Lung (tissue), 11 donors: ENCODE measurements at regions not wholly inside any gene's neighbourhood (a gene's known extent, or its start where the extent isn't known, plus 50 kb on each side); places are given as distances from the start of the nearest gene placed in this dataset.

ENCODE experiments used
- ATAC-seq: fragments of 200-7000 bp; cut with Tn5 transposase; one replicate; pipeline ENCODE4 v1.9.1; 2020; ENCODE audit warnings: moderate number of reproducible peaks; ENCODE audit not compliant: insufficient read depth, low FRiP score
- DNase-seq, 3 donors: peaks; one replicate each; pipeline ENCODE4 v3.0.0-alpha.2; 2013 to 2017
- H3K27ac ChIP-seq, 2 donors: one replicate each; pipeline ENCODE4 v1.5.1; 2013; ENCODE audit warnings: mild to moderate bottlenecking in 2 of 2, moderate library complexity in 2 of 2, control low read depth in 1 of 2, inconsistent platforms in 1 of 2, low read depth in 1 of 2, low read length in 1 of 2
- H3K27me3 ChIP-seq, 3 donors: one replicate each; pipeline ENCODE4 v1.5.1; 2013; ENCODE audit warnings: low read length in 2 of 3; ENCODE audit not compliant: control insufficient read depth in 3 of 3, insufficient read depth in 3 of 3
- H3K36me3 ChIP-seq, 4 donors: one replicate each; pipeline ENCODE4 v1.5.1; 2013; ENCODE audit warnings: low read length in 4 of 4, mild to moderate bottlenecking in 1 of 4, moderate library complexity in 1 of 4; ENCODE audit not compliant: control insufficient read depth in 4 of 4, insufficient read depth in 4 of 4
- H3K4me1 ChIP-seq, 5 donors: one replicate each; pipeline ENCODE4 v1.5.1; 2013; ENCODE audit warnings: low read length in 5 of 5, mild to moderate bottlenecking in 2 of 5, moderate library complexity in 1 of 5; ENCODE audit not compliant: control insufficient read depth in 5 of 5, insufficient read depth in 5 of 5
- H3K4me3 ChIP-seq: one replicate; pipeline ENCODE4 v1.5.1; 2013; ENCODE audit warnings: mild to moderate bottlenecking, control low read depth, moderate library complexity
- H3K9ac ChIP-seq, 2 donors: one replicate each; pipeline ENCODE4 v1.5.1; 2013; ENCODE audit warnings: low read length in 2 of 2, control low read depth in 1 of 2; ENCODE audit not compliant: insufficient read depth in 1 of 2
- H3K9me3 ChIP-seq, 4 donors: one replicate each; pipeline ENCODE4 v1.5.1; 2013; ENCODE audit warnings: low read length in 3 of 4, mild to moderate bottlenecking in 1 of 4, moderate library complexity in 1 of 4; ENCODE audit not compliant: control insufficient read depth in 4 of 4, insufficient read depth in 3 of 4
- WGBS, 2 donors: extraction: QIAGEN DNeasy Blood & Tissue Kit; methylation state at CpG; one replicate each; pipeline ENCODE4 v1.1.7; 2013; 5-methylcytosine and 5-hydroxymethylcytosine counted together
- TF ChIP-seq, protein P1 (sequence below): IDR thresholded peaks from 2 replicates; pipeline ENCODE4 v1.5.1; 2012; ENCODE audit warnings: mild to moderate bottlenecking; ENCODE audit errors: control extremely low read depth, extremely low read depth
- donor health status: control.
- donor health status: control.
- donor health status: Bipolar disorder and iron deficiency.
- donor health status: healthy.
- donor health status: DM: yes; HTN: yes; CAD: no.

DNA sequence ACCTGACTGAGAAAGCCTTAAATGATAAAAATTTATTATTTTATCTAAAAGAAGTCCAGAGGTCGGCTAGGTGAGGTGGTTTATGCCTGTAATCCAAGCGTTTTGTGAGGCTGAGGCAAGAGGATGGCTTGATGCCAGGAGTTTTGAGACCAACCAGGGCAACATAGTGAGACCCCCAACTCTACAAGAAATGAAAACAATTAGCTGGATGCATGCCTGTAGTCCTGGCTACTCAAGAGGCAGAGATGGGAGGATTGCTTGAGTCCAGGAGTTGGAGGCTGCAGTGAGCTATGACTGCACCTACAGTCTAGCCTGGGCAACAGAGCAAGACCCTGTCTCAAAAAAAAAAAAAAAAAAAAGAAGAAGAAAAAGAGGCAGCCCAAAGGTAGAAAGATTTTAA, 179.9 kb upstream of the KIF2A start:
- Histone ChIP-seq H3K27ac (no peak overlapping the region), H3K4me1 (no peaks in the 10 kb centered on the region), H3K4me3 (no peak overlapping the region), H3K9me3 (no peaks in the 10 kb centered on the region), H3K9ac (no peak overlapping the region), H3K36me3 (no peaks in the 10 kb centered on the region), H3K27me3 (no peaks in the 10 kb centered on the region)
- DNase-seq = no peak
- WGBS, 2 donors = 54 to 82% methylated on average over 2 of the region's 2 CpGs
- ATAC-seq = no peak
- TF ChIP-seq, protein P1, sequence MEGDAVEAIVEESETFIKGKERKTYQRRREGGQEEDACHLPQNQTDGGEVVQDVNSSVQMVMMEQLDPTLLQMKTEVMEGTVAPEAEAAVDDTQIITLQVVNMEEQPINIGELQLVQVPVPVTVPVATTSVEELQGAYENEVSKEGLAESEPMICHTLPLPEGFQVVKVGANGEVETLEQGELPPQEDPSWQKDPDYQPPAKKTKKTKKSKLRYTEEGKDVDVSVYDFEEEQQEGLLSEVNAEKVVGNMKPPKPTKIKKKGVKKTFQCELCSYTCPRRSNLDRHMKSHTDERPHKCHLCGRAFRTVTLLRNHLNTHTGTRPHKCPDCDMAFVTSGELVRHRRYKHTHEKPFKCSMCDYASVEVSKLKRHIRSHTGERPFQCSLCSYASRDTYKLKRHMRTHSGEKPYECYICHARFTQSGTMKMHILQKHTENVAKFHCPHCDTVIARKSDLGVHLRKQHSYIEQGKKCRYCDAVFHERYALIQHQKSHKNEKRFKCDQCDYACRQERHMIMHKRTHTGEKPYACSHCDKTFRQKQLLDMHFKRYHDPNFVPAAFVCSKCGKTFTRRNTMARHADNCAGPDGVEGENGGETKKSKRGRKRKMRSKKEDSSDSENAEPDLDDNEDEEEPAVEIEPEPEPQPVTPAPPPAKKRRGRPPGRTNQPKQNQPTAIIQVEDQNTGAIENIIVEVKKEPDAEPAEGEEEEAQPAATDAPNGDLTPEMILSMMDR = no peak

DNA sequence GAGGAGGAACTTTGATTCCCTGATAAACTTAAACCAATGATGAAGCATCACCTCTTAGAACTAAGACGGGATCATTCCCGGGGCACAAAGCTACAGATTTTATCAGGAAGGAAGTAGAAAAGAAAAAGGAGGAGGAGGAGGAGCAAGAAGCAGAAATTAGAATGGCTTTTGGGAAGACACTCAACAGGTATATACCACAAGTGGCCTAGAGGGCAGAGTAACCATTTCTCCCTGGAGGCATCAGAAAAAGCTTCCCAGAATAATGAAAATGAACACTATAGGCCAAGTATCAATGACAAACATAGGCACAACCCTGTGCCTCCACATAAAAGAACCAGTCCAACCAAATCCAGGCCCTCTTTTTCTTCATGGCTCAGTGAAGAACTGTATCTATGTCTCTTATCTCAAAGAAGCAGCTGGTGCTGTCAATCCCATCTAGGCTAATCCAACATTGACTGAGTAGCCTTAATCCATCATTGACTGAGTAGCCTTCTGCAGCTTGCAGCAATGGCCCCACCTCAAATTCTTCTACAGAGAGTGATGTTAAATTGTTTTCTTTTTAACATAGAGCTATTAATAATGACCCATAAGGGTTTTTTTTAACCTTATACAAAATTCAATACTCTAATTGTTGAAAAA, 178.8 kb upstream of the KIF2A start:
- no peak for DNase-seq
- Histone ChIP-seq H3K9me3 (no peaks in the 10 kb centered on the region), H3K27ac (no peak overlapping the region), H3K4me3 (no peak overlapping the region), H3K9ac (no peak overlapping the region), H3K27me3 (no peaks in the 10 kb centered on the region), H3K36me3 (no peaks in the 10 kb centered on the region), H3K4me1 (no peaks in the 10 kb centered on the region)
- ATAC-seq = no peak
- WGBS, 2 donors = 48 to 60% methylated on average over 2 of the region's 2 CpGs
- TF ChIP-seq, protein P1 = no peak

DNA sequence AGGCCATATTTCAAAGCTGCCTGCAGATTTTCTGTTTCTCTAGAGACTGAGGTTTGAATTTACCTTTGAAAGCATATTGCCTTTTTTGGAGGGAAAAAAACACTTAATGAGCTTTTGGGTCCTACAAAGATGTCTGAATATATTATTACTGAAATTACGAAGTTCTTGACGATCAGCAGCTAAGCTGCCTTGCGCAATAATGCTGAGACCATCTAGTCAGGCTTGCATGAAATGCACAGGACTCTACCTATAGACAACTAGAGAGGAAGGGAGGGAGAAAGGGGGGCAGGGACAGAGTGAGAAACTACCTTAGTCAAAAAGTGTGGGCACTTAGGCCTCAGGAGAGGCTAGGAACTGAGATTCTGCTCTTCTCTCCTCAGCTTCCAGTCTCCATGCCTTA, 175.9 kb upstream of the KIF2A start:
- TF ChIP-seq, protein P1 = no peak
- 87 to 96% methylated on average over 3 of the region's 3 CpGs for WGBS, 2 donors
- ATAC-seq = no peak
- no peaks in the 10 kb centered on the region for H3K4me1 ChIP-seq
- no peaks in the 10 kb centered on the region for H3K27me3 ChIP-seq
- no peak overlapping the region for H3K27ac ChIP-seq
- H3K9me3 ChIP-seq = no peaks in the 10 kb centered on the region
- DNase-seq = no peak
- H3K36me3 ChIP-seq = no peaks in the 10 kb centered on the region
- H3K4me3 ChIP-seq = no peak overlapping the region
- no peak overlapping the region for H3K9ac ChIP-seq

DNA sequence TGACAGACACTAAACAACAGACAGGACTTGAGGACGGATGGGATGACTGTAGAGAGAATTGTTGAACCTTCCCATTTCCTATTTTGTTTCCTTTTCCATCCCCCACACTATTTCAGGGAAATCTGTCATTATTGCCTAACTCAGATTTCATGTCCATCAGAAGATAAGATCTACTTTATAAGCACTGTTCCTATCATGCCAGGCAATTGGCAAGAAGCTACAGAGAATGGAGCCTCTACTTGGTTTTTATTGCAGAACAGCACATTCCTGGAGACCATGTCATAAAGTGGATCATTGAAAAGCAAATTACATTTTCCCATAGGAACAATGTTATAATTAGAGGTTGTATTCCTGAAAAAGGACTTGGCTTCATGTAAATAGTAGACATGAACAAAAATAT, 173.7 kb upstream of the KIF2A start:
- DNase-seq = no peak
- Histone ChIP-seq H3K36me3 (no peaks in the 10 kb centered on the region), H3K27me3 (peaks cover 0 to 8% (median 0%) of the 10 kb centered on the region in 3 donors), H3K27ac (no peak overlapping the region), H3K9ac (no peak overlapping the region), H3K9me3 (no peaks in the 10 kb centered on the region), H3K4me3 (no peak overlapping the region), H3K4me1 (no peaks in the 10 kb centered on the region)
- WGBS, 2 donors = 58 to 79% methylated on average over 1 of the region's 1 CpG
- ATAC-seq = no peak
- TF ChIP-seq, protein P1 = no peak
